Activated naive CD4-positive, alpha-beta T cell treated with Interleukin-2 at 50 U/mL for 16 hours (primary cell): ENCODE measurements at regions not wholly inside any gene's neighbourhood (a gene's known extent, or its start where the extent isn't known, plus 50 kb on each side); places are given as distances from the start of the nearest gene placed in this dataset.

Experiments used
- DNase-seq: peaks from one replicate; pipeline ENCODE4 v3.0.0-alpha.2; 2020

DNA sequence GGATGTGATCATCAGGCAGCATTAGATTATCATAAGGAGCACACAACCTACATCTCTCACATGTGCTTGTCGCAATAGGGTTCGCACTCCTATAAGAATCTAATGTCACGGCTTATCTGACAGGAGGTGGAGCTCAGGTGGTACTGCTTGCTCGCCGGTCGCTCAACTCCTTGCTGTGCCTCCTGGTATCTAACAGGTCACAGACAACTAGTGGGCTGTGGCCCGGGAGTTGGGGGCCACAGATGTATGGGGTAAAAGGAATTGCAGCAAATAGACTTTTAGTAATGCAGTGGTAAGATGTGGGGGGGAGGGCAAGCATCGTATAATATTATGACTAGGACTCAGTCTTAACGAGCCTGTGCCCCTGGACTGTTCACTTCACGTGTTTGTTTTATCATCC lies 624.8 kb downstream of the CENPC start:
- DNase-seq, result no peak

DNA sequence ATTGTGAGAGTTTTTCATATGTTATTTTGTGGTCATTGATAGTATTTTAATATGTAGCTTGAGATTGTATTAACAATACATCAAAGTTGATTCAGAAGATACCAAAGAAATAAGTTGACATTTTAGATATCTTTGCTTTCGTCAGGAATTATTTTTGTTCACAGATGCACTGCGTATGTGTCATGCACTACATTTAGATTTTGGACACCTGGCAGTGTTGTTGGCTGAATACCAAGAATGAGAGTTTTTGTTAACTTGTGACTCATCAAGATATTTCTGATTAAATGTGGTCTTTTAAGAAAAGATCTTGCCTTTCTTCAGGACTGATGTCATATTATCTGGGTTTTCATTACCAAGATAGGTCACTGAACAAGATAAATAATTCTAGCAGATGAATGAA lies 633.4 kb downstream of the CENPC start:
- DNase-seq, result no peak

DNA sequence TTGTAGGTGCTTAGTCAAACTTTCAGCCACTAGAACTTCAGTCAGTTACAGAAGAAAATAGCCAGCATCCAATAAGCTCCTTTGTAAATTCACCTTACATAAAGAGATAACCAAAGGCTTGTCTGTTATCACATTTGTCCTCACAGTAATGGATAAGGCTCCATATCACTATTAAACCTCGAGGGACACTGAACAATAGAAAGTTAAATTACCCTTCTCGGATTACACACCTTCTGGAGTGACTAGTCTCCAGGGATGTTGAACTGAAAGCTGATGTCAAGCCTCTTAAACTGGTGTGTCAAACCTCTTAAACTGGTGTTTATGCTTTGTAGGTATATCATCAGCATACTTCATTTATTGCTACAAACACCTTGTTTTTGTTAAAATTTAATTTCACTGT lies 639.0 kb downstream of the CENPC start:
- no peak for DNase-seq

DNA sequence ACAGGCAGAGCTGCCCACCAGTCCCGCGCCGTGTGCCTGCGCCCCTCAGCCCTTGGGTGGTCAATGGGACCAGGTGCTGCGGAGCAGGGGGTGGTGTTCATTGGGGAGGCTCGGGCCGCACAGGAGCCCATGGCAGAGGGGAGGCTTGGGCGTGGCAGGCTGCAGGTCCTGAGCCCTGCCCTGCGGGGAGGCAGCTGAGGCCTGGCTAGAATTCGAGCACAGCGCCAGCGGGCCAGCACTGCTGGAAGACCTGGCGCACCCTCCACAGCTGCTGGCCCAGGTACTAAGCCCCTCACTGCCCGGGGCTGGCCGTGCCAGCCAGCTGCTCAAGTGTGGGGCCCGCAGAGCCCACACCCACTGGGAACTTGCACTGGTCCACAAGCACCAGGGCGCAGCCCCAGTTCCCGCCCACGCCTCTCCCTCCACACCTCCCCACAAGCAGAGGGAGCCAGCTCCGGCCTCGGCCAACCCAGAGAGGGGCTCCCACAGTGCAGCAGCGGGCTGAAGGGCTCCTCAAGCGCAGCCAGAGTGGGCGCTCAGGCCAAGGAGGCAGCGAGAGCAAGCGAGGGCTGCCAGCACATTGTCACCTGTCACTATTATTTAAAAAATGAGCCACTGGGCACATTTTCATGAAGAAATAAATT lies 645.8 kb downstream of the CENPC start:
- DNase-seq, result no peak

DNA sequence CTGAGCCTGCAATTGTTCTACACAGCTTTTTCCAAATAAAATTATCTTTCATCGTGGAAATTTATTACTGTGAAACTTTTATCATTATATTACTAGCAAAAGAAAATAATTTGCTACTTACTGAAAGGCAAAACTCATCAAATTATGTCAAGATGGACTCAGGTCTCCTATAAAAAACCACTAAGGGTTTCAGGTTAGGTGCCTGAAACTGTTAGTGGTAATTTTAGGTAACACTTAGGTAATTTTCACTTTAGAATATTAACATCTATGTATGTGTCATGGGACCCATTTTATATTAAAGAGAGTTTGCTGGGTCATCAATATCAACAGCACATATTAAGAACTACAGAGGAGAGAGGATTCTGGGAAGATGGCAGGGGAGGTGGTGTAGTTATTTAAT lies 651.5 kb downstream of the CENPC start:
- no peak for DNase-seq

DNA sequence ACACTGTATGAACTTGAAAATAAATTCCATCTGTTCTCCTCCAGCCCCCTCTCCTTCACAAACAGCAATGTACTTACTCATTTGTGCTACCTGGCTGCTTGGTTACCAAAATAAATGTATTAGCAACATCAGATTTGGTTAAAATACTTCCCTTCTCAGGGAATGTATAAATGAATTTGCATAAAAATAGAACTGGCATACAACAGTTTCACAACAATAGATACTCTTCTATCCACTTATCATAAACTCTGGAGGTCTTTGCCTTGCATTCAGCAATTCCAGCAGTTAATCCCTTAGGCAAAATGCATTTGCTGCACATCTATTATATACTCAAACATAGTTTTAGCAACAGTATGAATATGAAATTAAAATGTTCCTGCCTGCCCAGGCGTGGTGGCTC lies 658.2 kb downstream of the CENPC start:
- DNase-seq, result no peak

DNA sequence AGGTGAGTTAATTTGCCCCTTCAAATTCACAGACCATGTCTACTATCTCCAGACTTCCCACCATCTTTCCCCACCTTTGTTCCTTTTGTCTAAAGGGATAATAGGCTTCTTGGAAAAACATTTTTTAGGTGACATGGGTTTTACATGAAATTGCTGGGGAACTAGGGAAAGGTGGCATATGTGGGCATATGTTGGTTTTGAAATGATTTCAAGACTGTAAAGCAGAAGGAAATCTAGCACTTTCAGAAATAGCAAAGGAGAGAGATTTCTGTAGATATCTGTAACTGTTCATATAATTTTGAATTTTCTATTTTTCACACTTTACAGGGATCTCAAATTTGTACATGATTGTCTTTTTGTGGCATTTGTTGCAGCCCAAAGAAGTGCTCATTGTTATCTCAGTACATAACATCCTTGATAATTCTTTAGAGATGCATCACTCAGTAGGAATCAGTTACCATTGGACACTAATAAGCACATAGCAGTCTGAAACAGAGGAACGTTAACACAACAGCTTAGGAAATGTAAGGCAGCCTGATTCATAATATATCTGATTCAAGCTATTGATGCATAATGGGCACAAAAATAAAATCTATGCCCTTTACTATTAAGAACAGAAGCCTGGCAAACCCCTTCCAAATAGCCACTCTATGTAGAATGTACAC lies 659.7 kb downstream of the CENPC start:
- DNase-seq, result no peak

DNA sequence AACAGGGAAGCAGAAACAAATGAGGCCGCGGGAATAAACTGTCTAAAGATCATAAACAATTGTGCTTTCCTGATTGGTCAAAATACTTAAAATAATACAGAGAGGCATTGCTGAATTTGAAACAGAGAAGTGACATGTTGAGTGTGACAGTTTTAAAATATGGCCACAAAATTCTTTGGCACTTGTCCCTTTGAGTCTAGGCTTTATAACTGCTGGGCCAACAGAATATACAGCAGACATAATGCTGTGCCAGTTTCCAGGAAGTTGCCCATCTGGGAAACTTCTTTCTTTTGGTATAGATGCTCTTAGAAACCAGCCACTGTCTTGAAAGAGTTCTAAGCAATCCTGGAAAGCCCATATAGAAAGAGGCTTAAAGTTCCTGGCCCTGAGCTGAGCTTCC lies 668.4 kb downstream of the CENPC start:
- DNase-seq, result no peak

DNA sequence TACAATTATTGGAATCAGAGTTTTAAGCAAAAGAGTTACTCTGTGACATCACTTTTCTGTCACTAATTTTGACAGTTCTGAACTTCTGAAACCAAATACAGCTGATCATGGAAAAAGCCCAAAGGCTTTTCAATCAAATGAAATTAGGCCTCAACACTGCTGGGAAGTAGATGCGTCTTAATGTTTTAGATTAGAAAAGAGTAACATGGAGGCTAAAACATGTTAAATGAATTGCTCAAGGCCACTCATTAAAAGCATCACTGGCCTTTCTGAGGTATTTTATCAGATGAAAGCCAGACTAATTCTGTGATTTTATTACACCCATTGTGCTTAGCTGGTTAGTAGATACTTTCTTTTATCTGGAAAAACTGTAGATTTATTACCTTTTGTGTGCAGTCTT lies 672.6 kb downstream of the CENPC start:
- DNase-seq, result no peak

DNA sequence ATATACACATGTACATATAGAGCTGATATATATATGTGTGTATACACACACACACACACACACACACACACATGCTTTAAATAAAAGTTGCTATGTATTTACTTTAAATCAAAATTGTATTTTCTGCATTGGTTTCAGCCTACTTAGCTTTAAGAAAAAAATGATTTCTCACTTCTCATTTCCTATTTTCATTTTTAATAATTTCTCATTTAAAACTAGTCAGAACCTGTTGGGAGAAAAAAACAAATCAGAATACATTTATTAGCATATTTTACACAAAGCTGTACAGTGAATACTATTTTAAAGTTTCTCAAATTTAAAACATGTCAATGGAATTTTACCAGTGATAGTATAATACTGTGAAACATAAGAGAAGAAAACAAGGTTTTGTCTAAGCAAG lies 681.8 kb downstream of the CENPC start:
- no peak for DNase-seq

DNA sequence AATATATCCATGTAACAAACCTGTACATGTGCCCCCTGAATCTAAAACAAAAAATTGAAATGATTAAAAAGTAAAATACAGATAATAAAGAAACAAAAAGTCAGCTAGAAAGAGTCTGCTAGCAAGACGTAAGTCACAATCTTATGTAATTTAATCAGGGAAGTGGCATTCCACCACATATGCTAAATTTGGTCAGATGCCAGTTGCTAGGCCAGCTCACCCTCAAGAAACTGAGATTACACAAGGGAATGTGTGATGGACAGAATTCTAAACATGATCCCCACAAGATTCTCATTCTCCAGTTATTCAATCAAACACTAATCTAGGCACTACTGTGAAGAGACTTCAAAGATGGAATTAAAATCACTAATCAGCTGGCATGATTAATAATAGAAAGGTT lies 689.3 kb downstream of the CENPC start:
- DNase-seq, result no peak

DNA sequence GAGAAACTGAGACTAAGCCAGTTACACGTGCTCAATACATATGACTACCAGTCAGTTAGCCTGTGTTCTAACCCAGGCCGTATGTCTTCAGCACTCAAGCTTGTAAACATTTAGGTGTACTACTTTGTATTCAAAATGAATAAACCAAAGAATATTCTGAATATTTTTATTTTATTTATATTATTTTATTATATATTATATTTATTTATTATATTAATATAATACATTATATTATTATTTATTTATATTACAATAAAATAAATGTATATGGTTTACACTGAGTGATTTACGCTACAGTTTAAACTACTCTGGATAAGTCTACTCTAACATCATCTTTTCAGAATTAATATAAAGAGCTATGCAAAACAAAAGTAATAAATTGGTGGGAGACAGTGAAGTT lies 691.5 kb downstream of the CENPC start:
- no peak for DNase-seq

DNA sequence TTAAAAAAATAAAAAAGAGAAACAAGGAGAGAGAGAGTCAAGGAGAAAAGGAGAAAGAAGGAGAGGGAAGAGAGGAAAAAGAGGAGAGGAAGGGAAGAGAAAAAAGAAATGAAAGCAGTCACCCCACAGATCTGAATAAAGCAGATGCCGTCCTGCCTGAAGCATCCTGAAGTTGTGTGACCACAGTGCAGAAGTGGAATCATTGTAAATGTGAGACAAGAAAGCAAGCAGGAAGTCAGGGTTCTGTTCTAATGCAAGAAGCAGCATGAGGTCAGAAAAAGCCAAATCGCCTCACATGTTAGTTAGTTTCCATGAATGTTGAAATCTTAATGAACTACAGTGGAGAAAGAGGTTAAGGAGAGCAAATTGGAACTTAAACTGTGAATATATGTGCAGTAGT lies 692.5 kb downstream of the CENPC start:
- no peak for DNase-seq

DNA sequence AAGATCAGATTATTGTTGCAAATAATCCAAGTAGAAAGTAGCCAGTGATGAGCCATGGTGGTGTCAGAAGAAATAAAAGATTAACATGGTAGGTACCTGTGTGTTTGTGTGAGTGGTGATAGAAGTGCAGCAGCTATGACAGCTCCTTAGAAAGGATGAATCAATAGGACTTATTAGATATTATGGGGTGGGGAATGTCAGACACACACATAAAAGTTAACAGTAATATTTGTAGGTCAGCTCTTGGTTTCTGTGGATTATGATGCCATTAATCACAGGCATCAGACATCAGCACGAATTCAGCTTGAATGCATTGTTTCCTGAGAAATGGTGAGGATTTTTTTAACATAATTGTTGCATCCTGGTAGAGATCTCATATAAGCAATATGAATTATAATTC lies 695.7 kb downstream of the CENPC start:
- DNase-seq, result no peak

DNA sequence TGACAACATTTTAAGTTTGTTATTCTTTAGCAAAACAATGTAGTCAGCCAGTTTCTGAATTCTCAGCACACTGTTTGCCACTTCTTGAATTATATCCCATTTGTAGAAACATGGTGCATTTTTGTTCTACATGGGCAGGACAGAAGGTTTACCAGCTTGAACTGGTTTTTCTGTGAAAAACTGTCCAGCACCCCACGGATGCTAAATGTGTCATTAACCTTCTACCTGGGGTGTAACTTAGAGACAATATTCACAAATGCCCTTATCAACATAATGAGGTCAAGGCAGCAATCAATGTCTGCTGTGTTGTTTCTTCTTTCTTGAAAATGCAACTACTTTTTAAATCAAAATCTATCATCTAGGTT lies 702.6 kb downstream of the CENPC start:
- DNase-seq, result no peak

DNA sequence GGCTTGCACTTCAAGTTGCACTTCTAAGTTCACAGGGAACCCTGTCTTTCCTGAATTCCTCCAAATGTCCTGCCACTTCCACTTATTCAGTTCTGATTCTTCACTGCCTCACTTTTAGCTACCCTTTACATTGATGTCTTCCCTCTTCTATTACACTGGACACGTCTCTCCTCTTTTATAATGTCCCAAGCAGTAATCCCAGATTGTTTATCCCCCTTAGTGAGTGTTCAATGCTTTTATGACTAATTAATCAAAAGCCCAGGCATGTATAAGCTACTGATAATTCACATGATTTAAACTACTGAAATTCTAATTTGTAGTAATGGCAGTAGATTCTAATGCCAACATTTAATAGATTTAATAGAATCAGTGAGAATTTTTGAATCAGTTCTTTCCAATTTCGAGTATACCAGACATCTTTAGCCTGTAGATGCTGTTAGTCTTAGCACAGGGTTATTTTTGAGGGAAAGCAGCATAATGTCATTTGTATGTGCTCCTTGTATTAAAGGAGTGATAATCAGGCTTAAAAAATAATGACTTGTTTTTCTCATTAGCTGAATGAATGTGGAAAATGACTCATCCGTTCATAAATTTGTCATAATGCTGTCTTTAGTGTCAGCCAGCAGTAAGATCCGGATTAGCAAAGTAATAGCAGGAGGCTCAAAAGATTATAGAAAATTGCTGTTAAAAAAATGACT lies 703.1 kb downstream of the CENPC start:
- no peak for DNase-seq

DNA sequence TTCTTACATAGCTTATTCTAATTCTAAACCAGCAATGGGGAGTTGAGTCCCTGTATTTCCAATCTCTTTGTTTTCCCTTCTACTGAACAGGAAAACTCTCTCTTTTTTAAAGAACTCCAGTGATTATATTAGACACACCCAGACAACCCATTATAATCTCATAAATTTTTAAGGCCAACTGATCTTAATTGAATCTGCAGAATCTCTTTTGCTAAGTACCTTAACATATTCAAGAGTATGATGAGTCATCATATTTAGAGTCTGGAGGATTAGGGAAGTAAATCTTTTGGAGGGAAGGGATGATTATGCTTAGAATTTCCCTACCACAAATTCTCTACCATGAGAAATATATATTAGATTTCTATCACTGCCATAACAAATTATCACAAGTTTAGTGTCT lies 705.1 kb downstream of the CENPC start:
- DNase-seq, result no peak

DNA sequence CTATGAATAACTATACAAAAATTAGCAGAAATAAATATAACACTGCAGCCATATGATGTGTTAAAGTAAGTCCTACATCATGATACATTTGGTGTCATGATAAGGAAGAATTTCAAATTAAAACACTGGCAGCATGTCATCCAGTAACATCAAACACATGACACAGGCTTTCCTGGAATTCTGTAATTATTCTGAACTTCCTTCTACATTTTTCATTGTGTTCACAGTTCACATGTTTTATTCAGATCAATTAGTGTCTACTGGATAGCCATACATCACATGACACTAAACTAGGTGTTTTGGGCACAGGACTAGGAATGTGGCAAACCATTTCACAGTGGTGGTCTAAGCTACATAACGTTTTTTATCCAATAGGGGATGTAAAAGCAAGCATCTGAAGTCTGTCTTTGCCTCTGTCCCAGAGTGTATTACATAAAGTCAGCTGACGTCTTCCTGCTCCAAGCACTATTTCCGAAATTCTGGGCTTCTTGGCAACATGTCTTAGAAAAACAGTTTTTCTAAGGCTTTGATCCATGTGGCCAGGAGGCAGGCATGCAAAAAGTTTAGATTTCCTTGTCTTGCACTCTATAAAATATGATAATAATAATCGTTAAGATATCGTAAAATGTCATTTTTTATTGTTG lies 707.9 kb downstream of the CENPC start:
- DNase-seq, result no peak

DNA sequence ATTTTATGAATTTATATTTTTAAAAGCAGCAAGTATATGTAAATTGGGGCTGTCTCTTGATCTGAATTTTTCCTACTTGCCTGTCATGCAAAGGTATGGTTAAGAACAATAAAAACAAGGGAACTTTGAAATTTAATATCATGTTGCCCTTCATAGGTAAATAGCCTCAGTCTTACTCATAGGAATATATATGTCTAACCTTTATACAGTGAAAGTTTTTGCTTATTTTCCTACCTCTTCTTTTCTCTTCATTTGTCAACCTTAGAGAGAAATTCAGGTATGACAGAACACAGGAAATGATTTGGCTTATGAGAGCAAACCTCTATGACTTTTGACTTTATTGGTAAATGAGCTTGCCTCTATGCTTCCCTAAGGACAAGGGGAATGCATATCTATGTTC lies 716.0 kb downstream of the CENPC start:
- no peak for DNase-seq

DNA sequence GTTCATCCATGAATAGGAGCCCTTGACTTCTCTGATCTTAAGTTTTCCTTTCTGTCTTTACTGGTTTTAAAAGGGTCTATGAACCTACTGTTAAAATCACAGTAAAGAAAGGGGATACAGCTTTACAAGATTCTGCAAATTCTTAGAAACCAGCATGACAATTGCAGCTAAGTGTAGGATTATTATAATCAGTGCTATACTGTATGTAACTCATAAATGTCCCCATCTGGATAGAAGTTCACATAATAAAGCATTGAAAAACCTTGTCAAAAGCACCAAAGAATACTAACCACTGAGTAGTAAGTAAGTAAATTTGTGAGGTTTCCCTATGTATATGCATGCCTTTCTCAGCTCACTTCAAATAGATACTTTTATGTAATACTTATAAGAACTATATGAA lies 724.6 kb downstream of the CENPC start:
- no peak for DNase-seq

DNA sequence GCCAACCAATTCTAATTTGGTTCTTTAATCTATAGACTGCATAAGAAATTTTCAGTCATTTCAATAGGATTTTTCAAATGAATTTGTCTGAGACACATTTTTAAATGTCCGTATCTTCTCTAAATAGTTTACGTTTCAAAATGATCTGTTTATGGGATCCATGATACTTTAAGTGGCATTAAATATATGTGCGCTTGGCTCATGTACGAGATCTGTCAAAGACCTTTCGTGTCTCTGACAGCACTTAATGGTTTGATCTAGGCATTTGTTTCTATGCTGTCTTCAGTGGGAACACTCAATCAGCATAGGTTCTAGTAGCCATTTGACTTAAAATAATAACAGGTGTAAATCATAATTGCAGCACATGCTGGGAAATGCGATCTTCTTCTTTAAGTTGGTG lies 731.0 kb downstream of the CENPC start:
- DNase-seq, result no peak

DNA sequence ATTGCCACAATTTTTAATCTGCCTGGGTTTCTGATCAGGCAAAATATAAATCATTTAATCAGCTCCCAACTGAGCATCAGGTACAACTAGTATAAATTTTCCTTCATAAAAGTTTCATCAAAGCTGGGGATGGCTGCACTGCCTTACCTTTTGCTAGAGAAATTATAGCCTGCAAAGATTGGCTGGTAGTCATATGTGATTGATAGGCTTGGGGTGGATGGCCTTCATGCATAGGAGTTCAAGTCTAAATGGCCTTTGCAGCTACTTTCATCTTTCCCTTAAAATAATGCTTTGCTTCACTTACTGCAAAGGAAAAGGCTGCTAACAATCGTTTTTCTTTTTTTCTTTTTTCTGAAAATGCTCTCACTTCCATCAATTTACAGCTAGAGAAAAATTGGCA lies 739.7 kb downstream of the CENPC start:
- no peak for DNase-seq

DNA sequence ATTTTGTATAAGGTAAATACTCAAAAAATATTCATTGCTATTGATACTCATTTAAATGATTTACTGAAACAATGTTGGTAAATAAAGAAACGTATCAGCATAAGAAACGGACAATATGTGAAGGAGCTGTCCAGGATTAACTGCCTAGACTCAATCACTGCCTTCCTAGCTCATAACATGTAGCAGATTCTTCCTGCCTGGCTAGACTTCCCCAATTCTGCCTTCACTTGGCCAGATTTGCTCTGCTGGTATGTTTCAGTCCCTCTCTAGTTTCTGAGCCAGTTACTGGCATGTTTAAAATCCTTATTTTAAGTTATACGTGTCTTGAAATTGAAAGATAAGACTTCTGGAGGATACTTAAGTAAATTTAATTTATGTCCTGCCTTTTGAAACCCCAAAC lies 740.3 kb downstream of the CENPC start:
- DNase-seq, result no peak

DNA sequence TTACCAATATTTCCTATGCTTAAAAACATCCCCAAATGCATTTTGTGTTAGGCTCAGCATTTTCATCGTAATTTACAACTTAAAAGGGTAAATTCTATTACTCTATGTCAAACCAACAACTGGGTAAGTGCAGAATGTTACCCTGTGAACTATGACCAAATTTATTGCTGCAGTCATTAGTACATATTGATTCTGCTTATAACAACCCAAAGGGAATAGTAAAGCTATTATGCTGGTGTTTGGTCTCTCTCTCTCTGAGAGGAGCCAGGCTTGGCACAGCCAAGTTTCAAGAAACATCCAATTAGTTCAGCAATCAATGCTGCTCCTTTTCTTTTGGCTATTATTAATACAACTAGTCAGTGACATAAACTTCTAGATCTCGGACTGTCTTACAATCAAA lies 747.7 kb downstream of the CENPC start:
- DNase-seq, result no peak
